Mesendoderm (in vitro differentiated cells): ENCODE measurements at regions not wholly inside any gene's neighbourhood (a gene's known extent, or its start where the extent isn't known, plus 50 kb on each side); places are given as distances from the start of the nearest gene placed in this dataset.
"Not testable (repeated sequence)": the region's sequence is repeated elsewhere in the genome, so short reads cannot be mapped to it uniquely, and the experiment has no call there.

Experiments
- DNase-seq: peaks from one replicate; pipeline ENCODE4 v3.0.0; 2013
- H2AK5ac ChIP-seq: 2 replicates; pipeline ENCODE4 v1.6.1; 2013; ENCODE audit warnings: low read length, inconsistent platforms
- H2BK120ac ChIP-seq: 2 replicates; pipeline ENCODE4 v1.6.1; 2013; ENCODE audit warnings: low read depth, mild to moderate bottlenecking, low read length, moderate library complexity, mixed read lengths
- H2BK15ac ChIP-seq: replicated peaks from 2 replicates; pipeline ENCODE4 v1.6.1; 2013; ENCODE audit warnings: low read depth, mild to moderate bottlenecking, moderate library complexity
- H2BK5ac ChIP-seq: 2 replicates; pipeline ENCODE4 v1.6.1; 2013; ENCODE audit warnings: low read length, inconsistent platforms
- H3K18ac ChIP-seq: 2 replicates; pipeline ENCODE4 v1.6.1; 2013; ENCODE audit warnings: mild to moderate bottlenecking, low read length, mixed read lengths
- H3K23ac ChIP-seq: one replicate; pipeline ENCODE4 v1.6.1; 2013; ENCODE audit warnings: low read length
- H3K27ac ChIP-seq: 2 replicates; pipeline ENCODE4 v1.5.1; 2013; ENCODE audit warnings: low read depth, mild to moderate bottlenecking, inconsistent platforms, low read length, moderate library complexity
- H3K27me3 ChIP-seq: 2 replicates; pipeline ENCODE4 v1.6.1; 2013; ENCODE audit warnings: low read length, control low read depth, mild to moderate bottlenecking, inconsistent platforms; ENCODE audit not compliant: insufficient read depth, poor library complexity
- H3K36me3 ChIP-seq: 2 replicates; pipeline ENCODE4 v1.6.1; 2013; ENCODE audit warnings: low read length, inconsistent platforms; ENCODE audit not compliant: control insufficient read depth, insufficient read depth
- H3K4ac ChIP-seq: one replicate; pipeline ENCODE4 v1.6.1; 2013; ENCODE audit warnings: low read depth, mild to moderate bottlenecking, low read length, moderate library complexity
- H3K4me1 ChIP-seq: 2 replicates; pipeline ENCODE4 v1.6.1; 2013; ENCODE audit warnings: low read depth, low read length, inconsistent platforms; ENCODE audit not compliant: control insufficient read depth
- H3K4me2 ChIP-seq: 2 replicates; pipeline ENCODE4 v1.6.1; 2013; ENCODE audit warnings: low read length
- H3K4me3 ChIP-seq: 2 replicates; pipeline ENCODE4 v1.5.1; 2013; ENCODE audit warnings: mild to moderate bottlenecking, low read length
- H3K56ac ChIP-seq: one replicate; pipeline ENCODE4 v1.6.1; 2013; ENCODE audit warnings: low read length
- H3K79me1 ChIP-seq: 2 replicates; pipeline ENCODE4 v1.6.1; 2013; ENCODE audit warnings: low read length, inconsistent platforms
- H3K79me2 ChIP-seq: 2 replicates; pipeline ENCODE4 v1.6.1; 2013; ENCODE audit warnings: mild to moderate bottlenecking, low read length; ENCODE audit not compliant: control insufficient read depth, insufficient read depth
- H3K9ac ChIP-seq: 2 replicates; pipeline ENCODE4 v1.6.1; 2013; ENCODE audit warnings: low read length, inconsistent platforms
- H4K5ac ChIP-seq: one replicate; pipeline ENCODE4 v1.6.1; 2013; ENCODE audit warnings: low read length
- H4K8ac ChIP-seq: one replicate; pipeline ENCODE4 v1.6.1; 2013; ENCODE audit warnings: low read depth, mild to moderate bottlenecking, control low read depth, low read length, moderate library complexity
- WGBS: extraction: QIAGEN DNeasy Blood & Tissue Kit; methylation state at CpG from one replicate; pipeline ENCODE4 v1.1.7; 2013; ENCODE audit warnings: low lambda C conversion rate, missing lambda C conversion rate; ENCODE audit not compliant: insufficient coverage; ENCODE audit errors: extremely low coverage; 5-methylcytosine and 5-hydroxymethylcytosine counted together

DNA sequence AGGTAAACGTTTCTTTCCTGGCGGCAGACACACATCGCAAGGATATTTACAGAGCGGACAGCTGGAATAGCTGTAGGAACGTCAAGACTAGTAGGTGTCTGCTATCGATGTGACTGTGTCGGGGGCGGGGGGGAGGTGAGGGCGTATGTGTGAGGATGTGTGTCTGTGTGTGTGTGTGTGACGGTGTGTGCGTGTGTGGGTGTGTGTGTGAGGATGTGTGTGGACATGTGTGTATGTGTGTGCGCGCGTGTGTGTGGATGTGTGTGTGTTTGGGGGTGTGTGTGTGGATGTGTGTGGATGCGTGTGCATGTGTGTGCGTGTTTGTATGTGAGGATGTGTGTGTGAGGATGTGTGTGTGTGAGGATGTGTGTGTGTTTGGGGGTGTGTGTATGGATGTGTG is 55.4 kb downstream of the PNMA6F start:
- 100% methylated on average over 5 of the region's 16 CpGs for WGBS

DNA sequence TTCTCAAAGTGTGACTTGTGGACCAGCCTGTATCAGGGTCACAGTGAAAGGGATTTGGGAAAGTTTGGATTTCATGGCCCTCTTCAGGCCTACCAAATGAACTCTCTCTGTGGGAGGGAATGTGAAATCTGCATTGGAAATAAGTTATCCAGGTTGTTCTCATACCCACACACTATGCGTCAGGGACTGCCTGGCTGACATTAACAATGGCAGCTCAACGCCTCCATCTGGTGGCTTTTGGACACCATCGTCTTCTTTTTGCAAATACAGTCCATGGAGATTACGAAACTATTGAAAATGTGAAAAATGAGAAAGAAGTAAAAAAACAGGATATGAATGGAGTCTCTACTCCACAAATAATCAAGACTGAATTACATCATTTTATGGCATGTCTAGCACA is 61.1 kb downstream of the PNMA6F start:
- not testable (repeated sequence) for H4K5ac ChIP-seq, H3K4me3 ChIP-seq, H3K4me1 ChIP-seq, H3K4me2 ChIP-seq, H3K79me1 ChIP-seq, H3K56ac ChIP-seq, H4K8ac ChIP-seq, H3K4ac ChIP-seq, H3K9ac ChIP-seq, H2BK5ac ChIP-seq, H3K27ac ChIP-seq, H2BK15ac ChIP-seq, H3K27me3 ChIP-seq, H2BK120ac ChIP-seq, H2AK5ac ChIP-seq, H3K23ac ChIP-seq, DNase-seq, H3K36me3 ChIP-seq, H3K18ac ChIP-seq, H3K79me2 ChIP-seq
- WGBS: no CpG with 5 or more reads among the region's 4 CpGs

More for the DNA sequence above, 55.4 kb downstream of the PNMA6F start:
- H3K56ac ChIP-seq, H3K27me3 ChIP-seq, H4K8ac ChIP-seq, H3K79me1 ChIP-seq, H3K4me3 ChIP-seq, H2BK5ac ChIP-seq, H3K9ac ChIP-seq, H3K18ac ChIP-seq, H2BK120ac ChIP-seq, H3K27ac ChIP-seq, H2AK5ac ChIP-seq, H3K4me2 ChIP-seq, H3K79me2 ChIP-seq, H4K5ac ChIP-seq, H3K4ac ChIP-seq, H3K36me3 ChIP-seq, H3K23ac ChIP-seq, H2BK15ac ChIP-seq, DNase-seq, H3K4me1 ChIP-seq: not testable (repeated sequence)

DNA sequence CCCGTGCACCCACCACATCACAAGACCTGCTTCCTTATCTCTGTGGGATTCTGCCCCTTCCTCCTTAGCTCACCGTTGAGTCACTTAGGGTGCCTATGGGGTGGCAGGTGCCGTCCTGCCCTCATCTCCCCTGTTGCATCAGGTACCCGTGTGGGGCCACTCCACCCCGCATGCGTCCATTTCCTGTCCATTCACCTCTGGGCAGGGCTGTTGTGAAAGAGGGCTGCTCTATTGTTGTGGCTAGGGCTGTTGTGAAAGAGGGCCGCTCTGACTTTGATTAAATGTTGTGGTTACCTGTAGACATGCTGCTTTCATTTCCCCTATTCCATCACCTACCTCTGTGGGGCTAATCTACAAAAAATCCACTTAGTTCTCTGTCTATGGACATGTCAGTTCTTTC is 68.3 kb downstream of the PNMA6F start:
- DNase-seq, H3K27ac ChIP-seq, H3K18ac ChIP-seq, H3K36me3 ChIP-seq, H2AK5ac ChIP-seq, H3K23ac ChIP-seq, H2BK5ac ChIP-seq, H3K4me3 ChIP-seq, H3K9ac ChIP-seq, H3K4me2 ChIP-seq, H4K5ac ChIP-seq, H3K4ac ChIP-seq, H3K79me2 ChIP-seq, H2BK15ac ChIP-seq, H3K79me1 ChIP-seq, H3K56ac ChIP-seq, H4K8ac ChIP-seq, H2BK120ac ChIP-seq, H3K27me3 ChIP-seq, H3K4me1 ChIP-seq: not testable (repeated sequence)
- no CpG with 5 or more reads among the region's 7 CpGs for WGBS

DNA sequence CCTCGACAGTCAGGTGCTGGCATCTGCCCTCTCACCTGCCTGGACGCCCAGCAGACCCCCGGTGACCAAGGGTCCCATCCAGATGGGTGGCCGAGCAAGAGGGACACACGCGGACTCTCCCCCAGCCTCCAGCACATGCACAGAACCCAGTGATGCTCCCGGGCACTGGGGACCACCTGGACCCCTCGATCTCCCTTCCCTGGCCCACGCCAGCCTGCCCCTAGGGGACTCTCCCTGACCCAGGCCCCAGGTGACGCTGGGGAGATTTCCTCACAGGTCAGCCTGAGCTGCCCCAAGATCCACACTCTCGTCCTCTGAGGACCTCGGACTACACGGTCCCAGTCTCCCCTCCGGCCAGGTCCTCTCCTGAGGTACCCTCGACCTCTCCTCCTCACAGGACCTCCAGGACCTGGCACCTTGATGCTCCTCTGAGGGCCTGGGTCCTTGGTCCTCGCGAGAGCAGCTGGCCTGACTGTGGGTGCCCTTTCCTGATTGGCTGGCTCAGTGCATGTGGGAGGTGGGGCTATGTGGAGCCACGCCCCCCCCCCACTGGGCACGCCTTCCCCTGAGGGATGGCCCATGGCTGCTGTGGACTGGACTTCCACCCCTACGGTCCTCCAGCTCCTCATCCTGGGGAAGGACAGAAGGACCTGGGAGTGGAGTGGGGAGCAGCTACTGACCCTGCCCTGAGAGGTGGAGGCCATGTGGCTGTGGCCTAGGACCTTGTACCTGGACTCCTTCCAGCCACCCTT is 69.0 kb downstream of the PNMA6F start:
- H3K23ac ChIP-seq, H3K9ac ChIP-seq, DNase-seq, H3K18ac ChIP-seq, H3K27me3 ChIP-seq, H3K36me3 ChIP-seq, H3K4me1 ChIP-seq, H2BK5ac ChIP-seq, H4K5ac ChIP-seq, H3K79me1 ChIP-seq, H3K4me2 ChIP-seq, H3K27ac ChIP-seq, H3K56ac ChIP-seq, H2BK15ac ChIP-seq, H3K4ac ChIP-seq, H2BK120ac ChIP-seq, H2AK5ac ChIP-seq, H3K4me3 ChIP-seq, H4K8ac ChIP-seq, H3K79me2 ChIP-seq: not testable (repeated sequence)
- no CpG with 5 or more reads among the region's 20 CpGs for WGBS

DNA sequence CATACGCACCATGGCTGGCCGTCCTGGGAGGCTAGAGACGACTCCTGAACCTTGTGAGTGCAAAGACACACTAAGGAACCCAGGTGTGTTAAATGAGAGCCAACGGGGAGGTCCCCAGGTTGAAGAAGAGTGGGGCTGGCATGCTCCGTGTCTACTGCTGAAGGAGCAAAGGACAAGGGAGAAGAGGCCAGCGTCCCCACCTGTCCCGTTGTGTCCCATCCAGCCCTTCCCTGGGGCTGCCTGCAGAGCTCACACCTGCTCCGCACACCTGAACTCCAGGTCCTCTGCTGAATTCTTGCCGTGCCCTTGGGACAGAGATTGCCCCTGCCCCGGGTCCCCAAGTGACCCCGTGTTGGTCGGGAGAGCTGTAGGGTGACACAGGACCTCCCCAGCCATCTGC is 69.6 kb downstream of the PNMA6F start:
- no CpG with 5 or more reads among the region's 12 CpGs for WGBS
- DNase-seq: not testable (repeated sequence)

DNA sequence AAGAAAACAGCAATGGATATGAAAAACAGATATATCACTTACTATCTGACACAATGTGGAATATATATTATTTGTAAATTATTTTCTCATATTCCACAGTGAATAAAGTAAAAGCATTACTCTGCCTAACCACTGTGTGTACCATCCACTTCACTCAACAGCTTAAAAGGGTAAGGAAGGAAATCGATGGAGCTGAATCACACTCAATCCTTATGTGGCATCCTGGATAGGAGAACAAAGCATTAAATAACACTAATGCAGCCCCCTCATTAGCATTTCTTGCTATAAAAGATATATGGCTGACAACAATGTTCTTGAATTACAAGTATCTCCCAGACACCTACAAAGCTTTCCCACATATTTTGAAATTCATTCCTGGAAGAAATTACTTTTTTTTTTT is 70.8 kb downstream of the PNMA6F start:
- not testable (repeated sequence) for H4K8ac ChIP-seq, H3K4me3 ChIP-seq, H3K27me3 ChIP-seq, H3K18ac ChIP-seq, H3K4me2 ChIP-seq, H3K27ac ChIP-seq, H3K4ac ChIP-seq, H3K4me1 ChIP-seq, H2BK120ac ChIP-seq, H3K9ac ChIP-seq, H3K23ac ChIP-seq, H2BK15ac ChIP-seq, H3K56ac ChIP-seq, H2BK5ac ChIP-seq, H2AK5ac ChIP-seq, DNase-seq, H3K79me1 ChIP-seq, H3K36me3 ChIP-seq, H4K5ac ChIP-seq, H3K79me2 ChIP-seq
- WGBS: no CpG with 5 or more reads among the region's 1 CpG

More for the DNA sequence above, 69.6 kb downstream of the PNMA6F start:
- not testable (repeated sequence) for H3K27me3 ChIP-seq, H2AK5ac ChIP-seq, H3K56ac ChIP-seq, H4K5ac ChIP-seq, H3K4ac ChIP-seq, H4K8ac ChIP-seq, H3K23ac ChIP-seq, H3K4me3 ChIP-seq, H3K27ac ChIP-seq, H2BK120ac ChIP-seq, H2BK15ac ChIP-seq, H3K79me2 ChIP-seq, H2BK5ac ChIP-seq, H3K18ac ChIP-seq, H3K9ac ChIP-seq, H3K79me1 ChIP-seq, H3K4me2 ChIP-seq, H3K36me3 ChIP-seq, H3K4me1 ChIP-seq
